GM18870 (cell line): ENCODE measurements at regions not wholly inside any gene's neighbourhood (a gene's known extent, or its start where the extent isn't known, plus 50 kb on each side); places are given as distances from the start of the nearest gene placed in this dataset.
"Not testable (repeated sequence)": the region's sequence is repeated elsewhere in the genome, so short reads cannot be mapped to it uniquely, and the experiment has no call there.

Experiments used
- ATAC-seq: cut with Tn5 transposase; IDR thresholded peaks from one replicate; pipeline ENCODE4 v1.9.1; 2021; ENCODE audit warnings: moderate library complexity; ENCODE audit not compliant: unreplicated experiment

DNA sequence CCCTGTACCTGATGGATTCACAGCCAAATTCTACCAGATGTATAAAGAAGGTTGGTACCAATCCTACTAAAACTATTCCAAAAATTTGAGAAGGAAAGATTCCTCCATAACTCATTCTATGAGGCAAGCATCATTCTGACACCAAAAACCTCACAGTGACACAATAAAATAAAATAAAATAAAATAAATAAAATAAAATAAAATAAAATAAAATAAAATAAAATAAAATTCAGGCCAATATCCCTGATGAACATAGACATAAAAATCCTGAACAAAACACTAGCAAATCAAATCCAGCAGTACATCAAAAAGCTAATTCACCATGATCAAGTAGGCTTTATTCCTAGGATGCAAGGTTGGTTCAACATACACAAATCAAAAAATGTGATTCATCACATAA, 108.1 kb downstream of the PROX1 start:
- not testable (repeated sequence) for ATAC-seq

GRCh38 chr1:214101246-214101645, 113.5 kb downstream of the PROX1 start:
- no peak for ATAC-seq

GRCh38 chr1:214101828-214102227, 114.1 kb downstream of the PROX1 start:
- ATAC-seq, result no peak

DNA sequence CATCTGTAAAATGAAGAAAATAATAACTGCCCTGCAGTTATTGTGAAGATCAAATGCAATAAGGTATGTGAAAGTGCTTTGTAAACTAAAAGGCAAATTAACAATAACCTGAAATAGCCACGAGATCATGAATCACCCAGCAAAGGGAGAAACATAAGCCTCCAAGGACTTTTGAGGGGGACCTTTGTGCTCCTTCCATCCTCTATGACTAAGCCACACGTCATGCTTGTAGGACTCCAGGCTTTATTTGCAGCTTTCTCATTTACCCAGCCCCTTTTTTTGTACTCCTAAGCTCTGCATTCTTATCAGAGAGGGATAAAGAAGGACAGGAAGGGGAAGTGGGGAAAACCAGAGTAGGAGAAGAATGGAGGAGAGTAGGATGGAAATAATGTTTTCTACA, 115.1 kb downstream of the PROX1 start:
- ATAC-seq, result no peak

DNA sequence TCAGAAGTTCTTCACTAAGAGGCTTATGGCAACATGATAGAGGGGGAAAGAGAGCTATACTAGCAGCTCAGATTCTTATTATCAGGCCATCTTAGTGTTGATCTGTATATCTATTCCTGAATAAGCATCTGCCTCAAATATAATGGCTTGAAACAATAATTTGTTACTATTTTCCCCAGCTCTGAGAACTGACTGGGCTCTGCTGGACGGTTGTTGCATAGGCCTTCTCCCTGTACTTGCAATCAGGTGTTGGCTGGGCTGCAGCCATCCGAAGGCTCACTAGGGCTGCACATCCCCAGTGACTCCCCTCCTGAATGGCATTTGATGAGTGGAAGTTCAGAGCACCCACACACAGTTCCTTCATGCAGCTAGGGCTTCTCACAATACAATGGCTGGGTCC, 116.0 kb downstream of the PROX1 start:
- ATAC-seq, result no peak

DNA sequence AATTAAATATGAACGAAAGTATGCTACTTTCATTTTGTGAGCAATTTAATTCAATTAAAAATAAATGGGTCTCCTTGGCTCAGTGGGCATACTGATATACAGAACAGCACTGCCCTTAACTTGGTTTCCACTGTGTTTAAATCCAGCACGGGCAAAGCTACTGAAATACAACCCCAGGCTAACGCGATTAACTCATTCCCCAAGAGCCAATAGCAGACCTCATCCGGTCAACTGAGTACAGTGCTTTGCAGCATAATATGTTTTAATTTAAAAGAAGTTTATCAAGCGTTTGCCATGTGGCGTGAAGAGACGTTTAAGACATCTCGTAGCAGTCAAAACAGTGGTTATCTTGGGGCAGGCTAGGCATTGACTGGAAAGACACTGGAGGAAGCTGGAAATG, 118.6 kb downstream of the PROX1 start:
- ATAC-seq, result no peak

DNA sequence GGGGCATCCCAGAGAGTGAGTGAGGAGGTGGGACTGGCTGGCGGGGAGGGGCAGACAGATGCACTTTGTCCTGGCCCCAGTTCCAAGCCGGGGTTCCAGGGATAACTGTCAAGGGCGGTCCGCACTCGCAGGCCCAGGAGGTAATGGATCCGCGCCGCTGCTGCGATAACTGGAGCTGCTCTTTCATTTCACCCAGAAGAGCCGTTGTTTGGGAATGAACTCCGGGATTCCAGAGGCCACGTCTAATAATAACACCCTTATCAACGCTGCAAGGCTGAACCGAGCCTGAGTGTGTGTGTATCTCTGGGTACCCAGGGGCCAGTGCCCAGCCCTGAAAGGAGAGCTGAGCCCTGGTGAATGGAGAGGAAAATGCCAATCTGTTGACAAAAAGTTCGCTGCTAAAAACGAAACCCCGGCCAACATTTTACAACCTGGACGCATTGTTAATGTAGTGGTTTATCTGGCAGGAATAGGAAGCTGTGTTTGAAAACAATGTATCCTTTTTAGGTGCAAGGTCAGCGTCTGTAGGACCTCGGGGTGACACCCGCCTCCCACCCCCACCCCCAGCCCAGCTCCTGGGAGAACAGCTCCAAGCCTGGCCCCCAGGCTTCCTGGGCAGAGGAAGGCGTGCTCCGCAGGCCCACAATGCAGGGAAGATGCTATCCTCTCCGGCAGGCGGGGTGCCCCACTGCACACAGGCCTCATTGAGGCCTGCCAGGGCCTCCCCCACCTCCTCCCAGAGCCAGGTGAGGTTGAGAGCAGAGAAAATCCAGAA, 119.7 kb downstream of the PROX1 start:
- no peak for ATAC-seq

DNA sequence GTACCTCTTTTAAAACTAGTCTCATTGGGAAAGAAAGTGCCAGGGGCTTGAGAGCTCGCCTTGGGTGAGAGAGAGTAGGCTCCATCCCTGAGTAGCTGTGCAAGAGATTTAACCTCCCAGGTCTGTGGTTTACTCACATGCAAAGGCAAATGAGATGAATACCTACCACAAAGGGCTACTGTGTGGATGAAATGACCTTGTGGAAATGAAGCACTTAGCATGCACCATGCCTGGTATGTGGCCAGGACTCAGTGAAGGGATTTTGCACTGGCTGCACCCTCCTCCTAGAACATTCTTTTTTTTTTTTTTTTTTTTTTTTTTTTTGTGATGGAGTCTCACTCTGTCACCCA, 120.3 kb downstream of the PROX1 start:
- ATAC-seq, result no peak

GRCh38 chr1:214111796-214112195, 124.0 kb downstream of the PROX1 start:
- no peak for ATAC-seq

- ATAC-seq, result no peak
Measured at GRCh38 chr1:214116258-214116657, 128.5 kb downstream of the PROX1 start.

DNA sequence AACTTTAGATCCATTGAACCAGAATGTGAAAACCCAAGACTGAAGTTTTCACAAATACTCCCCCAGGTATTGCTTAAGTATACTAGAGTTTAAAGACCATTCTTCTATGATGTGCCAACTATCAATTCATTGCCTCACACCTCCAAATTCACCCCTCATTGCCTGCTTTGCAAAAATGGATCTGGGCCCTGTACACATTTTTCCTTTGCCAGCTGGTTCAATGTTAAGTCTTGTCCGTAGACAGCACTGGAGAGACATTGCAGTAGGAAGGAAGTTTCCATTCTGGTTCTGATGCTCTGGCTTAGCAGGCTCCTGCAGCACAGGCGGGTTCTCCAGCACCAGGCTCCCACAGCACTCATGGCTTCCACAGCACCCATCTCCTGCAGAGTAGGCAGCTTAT, 130.0 kb downstream of the PROX1 start:
- no peak for ATAC-seq

DNA sequence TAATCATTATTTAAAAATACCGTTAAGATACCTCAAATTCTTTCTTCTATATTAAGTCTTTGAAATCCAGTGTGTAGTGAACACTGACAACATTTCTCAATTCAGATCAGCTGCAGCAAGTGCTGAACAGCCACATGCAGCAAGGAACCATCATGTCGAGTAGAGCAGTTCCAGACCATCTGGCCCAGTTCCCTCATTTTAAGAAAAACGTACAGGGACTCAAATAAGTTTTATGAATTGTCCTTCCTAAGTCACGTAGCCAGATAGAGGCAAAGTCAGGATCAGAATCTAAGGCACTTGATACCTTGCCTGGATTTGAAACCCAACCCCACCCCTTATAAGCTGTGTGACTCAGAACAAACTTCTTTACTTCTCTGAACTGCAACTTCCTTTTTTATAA, 132.4 kb downstream of the PROX1 start:
- no peak for ATAC-seq

GRCh38 chr1:214120951-214121350, 133.2 kb downstream of the PROX1 start:
- ATAC-seq, result no peak

DNA sequence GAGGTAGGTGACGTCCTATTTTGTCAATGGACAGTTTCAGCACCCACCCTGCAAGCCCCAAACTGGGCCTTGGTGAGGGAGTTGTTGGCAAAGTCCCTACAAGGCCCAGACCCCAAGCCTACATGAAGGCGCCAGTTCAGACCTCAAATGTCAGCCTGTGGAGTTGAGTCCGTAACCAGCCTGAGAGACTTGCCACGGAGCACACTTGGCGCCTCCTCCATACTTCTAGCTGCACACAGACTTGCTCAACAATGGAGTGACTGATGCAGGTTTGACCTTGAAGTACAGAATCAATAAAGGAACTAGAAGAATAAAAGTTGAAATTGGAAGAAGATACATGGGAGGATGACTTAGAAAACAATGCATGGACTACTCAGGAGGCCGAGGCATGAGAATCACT, 134.3 kb downstream of the PROX1 start:
- ATAC-seq, result no peak

- ATAC-seq, result peak; percentile 74
Measured at GRCh38 chr1:214123061-214123784, 135.4 kb downstream of the PROX1 start.

- no peak for ATAC-seq
Measured at GRCh38 chr1:214124281-214124805, 136.6 kb downstream of the PROX1 start.

DNA sequence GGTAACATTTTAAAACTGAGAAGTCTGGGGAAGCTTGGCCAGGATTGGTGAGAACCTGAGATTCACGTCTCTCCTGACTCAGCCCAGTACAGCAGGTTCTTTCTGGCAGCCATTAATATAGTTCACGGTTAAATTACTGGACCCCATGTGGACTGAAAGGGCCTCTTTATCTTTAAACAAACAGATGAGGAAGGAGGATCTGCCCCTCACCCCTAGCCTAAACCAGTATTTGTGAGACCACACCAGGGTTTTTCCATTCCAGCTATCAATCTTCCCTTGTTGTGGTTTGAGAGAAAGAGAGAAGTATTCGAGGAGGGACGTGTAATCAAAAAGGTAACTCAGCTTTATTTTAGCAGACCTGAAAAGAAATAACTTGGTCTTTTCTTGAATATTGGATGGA, 137.1 kb downstream of the PROX1 start:
- ATAC-seq, result no peak

GRCh38 chr1:214125819-214126218, 138.0 kb downstream of the PROX1 start:
- ATAC-seq, result no peak

GRCh38 chr1:214126697-214127146, 138.9 kb downstream of the PROX1 start:
- no peak for ATAC-seq

DNA sequence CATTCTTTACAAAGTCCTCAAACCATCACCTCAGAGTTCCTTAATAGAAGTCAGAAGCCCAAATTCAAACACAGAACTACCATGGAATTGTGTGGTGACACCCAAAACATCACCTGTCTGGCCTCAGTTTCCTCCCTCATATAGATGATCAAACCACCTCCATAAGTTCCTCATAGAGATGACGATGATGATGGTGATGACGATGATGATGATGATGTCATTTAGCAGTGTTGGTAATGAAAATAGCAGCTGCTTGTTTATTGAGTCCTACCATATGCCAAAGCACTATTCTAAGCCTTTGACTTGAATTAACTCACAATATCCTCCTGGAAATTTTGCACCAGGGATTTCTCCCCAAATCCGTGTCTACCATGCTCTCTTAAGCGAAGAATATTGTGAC, 139.9 kb downstream of the PROX1 start:
- ATAC-seq, result no peak

DNA sequence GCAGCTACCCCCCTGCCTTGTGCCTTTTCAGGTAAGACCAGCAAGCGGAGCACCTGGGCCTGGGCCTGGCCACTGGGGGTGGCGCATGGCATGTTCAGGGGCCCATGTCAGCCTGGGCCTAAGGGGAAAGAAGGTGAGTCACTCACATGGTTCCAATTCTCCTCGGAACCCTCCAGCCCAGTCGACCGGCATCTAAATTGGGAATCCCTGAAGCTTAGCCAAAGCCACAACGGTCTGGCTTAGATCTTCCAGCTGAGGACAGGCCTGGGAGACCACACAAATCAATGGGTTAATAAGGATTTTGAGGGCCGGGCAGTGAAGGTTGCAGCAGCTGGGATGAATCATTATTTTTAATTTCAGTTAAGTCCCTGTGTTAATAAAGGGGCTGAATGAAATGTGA, 145.1 kb upstream of the SMYD2 start:
- ATAC-seq, result no peak

DNA sequence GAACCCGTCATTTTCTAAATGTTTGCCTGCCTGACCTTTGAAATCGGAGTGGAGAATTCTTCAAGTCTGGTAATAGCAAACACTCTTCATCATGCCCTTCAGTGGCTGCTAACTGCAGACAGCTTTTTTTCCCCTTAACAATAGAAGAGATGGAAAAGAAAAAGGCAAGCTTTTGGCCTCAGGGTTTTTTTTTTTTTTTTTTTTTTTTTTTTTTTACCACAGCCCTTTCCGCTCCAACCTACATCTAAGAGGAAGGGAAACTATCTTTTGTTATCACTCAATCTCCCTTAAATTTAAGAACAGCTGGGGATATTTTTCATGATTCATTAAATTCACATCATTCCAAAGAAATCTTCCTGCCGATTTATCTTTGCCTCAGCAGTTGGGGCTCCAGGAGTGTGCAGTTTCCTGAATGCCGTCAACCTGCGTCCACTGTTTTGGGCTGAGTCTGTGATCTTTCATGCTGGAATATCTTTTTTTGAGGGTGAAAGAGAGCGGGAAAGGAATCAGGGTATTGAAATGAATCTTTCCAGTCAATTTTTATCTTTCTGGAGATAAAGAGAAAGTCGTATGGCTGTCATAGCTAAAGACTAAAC, 144.5 kb upstream of the SMYD2 start:
- ATAC-seq, result no peak
